ENCODE measurements at regions not wholly inside any gene's neighbourhood (a gene's known extent, or its start where the extent isn't known, plus 50 kb on each side); places are given as distances from the start of the nearest gene placed in this dataset.

GRCh38 chr2:120498576-120499394 is 152.8 kb downstream of the INHBB start (continued):
- no peak for TF ChIP-seq TAF1 (IDR thresholded peaks at IDR 0.05; ENCODE audit: low read depth, low read length)
- TF ChIP-seq CBX5 (IDR thresholded peaks at IDR 0.05; ENCODE audit: low read depth, low read length): no peak
